Breast epithelium (tissue), 3 donors: ENCODE measurements at regions not wholly inside any gene's neighbourhood (a gene's known extent, or its start where the extent isn't known, plus 50 kb on each side); places are given as distances from the start of the nearest gene placed in this dataset.

Experiments used
- CTCF ChIP-seq, 3 donors: fragments of 450-650 bp; IDR thresholded peaks; one replicate each; pipeline ENCODE4 v1.5.1; 2016 to 2017; ENCODE audit warnings: antibody characterized with exemption in 3 of 3, mild to moderate bottlenecking in 3 of 3, moderate library complexity in 3 of 3
- POLR2A ChIP-seq: fragments of 450-650 bp; IDR thresholded peaks from one replicate; pipeline ENCODE4 v1.6.1; 2016; ENCODE audit warnings: antibody characterized with exemption, mild to moderate bottlenecking, moderate library complexity
- POLR2AphosphoS5 ChIP-seq, 3 donors: sonication (generic); formaldehyde crosslinking; IDR thresholded peaks; one replicate each; pipeline ENCODE4 v1.6.1; 2017; ENCODE audit warnings: antibody characterized with exemption in 3 of 3

- TF ChIP-seq CTCF (IDR thresholded peaks at IDR 0.05): no peak
- TF ChIP-seq POLR2A: no peak
- no peak for TF ChIP-seq POLR2AphosphoS5 (IDR thresholded peaks at IDR 0.05)
Observed at GRCh38 chr7:96558093-96558492, 151.6 kb downstream of the SEM1 start.
